ENCODE measurements at regions not wholly inside any gene's neighbourhood (a gene's known extent, or its start where the extent isn't known, plus 50 kb on each side); places are given as distances from the start of the nearest gene placed in this dataset.

DNA sequence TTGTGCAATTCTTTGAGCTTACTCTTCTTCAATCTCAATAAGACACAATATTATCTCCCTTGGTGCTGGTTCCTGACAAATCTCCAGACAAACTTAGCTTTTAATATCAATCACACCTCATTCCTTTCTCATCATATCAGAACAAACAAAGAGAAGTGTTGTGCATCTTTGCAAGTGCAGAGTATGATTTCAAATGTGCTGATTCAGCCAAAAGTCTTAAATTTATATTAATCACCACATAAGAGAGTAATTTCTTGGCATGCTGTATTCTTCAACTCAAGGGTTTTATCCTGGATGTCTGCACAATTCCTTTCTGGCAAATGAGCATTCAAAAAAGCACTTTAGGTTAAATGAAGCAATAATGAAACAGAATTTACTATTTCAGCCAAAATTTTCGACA is 877.8 kb downstream of the ANKRD7 start:
- ATAC-seq (no peak), DNase-seq (no peak)
- no peaks in the 10 kb centered on the region for H3K9me3 ChIP-seq
- no peaks in the 10 kb centered on the region for H3K27me3 ChIP-seq (ENCODE audit: insufficient read depth in 3 of 3, low read length in 2 of 3)
- H3K36me3 ChIP-seq (ENCODE audit: insufficient read depth in 1 of 2, low read depth in 1 of 2), result no peaks in the 10 kb centered on the region
- TF ChIP-seq, protein P1, sequence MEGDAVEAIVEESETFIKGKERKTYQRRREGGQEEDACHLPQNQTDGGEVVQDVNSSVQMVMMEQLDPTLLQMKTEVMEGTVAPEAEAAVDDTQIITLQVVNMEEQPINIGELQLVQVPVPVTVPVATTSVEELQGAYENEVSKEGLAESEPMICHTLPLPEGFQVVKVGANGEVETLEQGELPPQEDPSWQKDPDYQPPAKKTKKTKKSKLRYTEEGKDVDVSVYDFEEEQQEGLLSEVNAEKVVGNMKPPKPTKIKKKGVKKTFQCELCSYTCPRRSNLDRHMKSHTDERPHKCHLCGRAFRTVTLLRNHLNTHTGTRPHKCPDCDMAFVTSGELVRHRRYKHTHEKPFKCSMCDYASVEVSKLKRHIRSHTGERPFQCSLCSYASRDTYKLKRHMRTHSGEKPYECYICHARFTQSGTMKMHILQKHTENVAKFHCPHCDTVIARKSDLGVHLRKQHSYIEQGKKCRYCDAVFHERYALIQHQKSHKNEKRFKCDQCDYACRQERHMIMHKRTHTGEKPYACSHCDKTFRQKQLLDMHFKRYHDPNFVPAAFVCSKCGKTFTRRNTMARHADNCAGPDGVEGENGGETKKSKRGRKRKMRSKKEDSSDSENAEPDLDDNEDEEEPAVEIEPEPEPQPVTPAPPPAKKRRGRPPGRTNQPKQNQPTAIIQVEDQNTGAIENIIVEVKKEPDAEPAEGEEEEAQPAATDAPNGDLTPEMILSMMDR (IDR thresholded peaks at IDR 0.05), result no peak
- intact Hi-C loops (cut with DNase I), result no loop called here
- no peaks in the 10 kb centered on the region for H3K4me1 ChIP-seq
- H3K27ac ChIP-seq, result no peak overlapping the region
- WGBS, 3 donors, result 67 to 81% (median 68%) methylated on average over 1 of the region's 1 CpG
- H3K4me3 ChIP-seq, result no peak overlapping the region

DNA sequence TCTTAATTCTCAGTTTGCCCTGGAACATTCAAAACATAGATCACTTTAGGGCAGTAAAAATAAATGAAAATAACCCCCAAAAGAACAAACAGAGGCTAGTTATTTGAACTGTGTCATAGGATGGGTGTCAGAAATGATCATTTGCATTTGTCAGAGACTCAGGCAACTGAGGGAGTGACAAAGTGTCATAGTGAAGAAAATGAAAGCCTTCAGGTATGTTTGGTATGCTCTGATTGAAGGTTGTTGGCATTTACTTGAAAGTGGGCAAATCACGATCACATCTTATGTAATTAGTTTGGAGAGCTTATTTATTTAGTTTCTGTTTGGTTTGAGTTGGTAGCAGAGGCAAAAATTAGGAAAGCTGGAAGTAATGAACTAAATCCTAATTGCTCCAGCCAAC is 880.9 kb downstream of the ANKRD7 start:
- H3K27ac ChIP-seq, result no peak overlapping the region
- H3K27me3 ChIP-seq (ENCODE audit: insufficient read depth in 3 of 3, low read length in 2 of 3), result no peaks in the 10 kb centered on the region
- ATAC-seq, result no peak
- no peak for DNase-seq
- H3K36me3 ChIP-seq (ENCODE audit: insufficient read depth in 1 of 2, low read depth in 1 of 2), result no peaks in the 10 kb centered on the region
- TF ChIP-seq, protein P1 (IDR thresholded peaks at IDR 0.05), result no peak
- H3K9me3 ChIP-seq, result no peaks in the 10 kb centered on the region
- H3K4me1 ChIP-seq, result no peaks in the 10 kb centered on the region
- 65 to 73% (median 68%) methylated on average over 1 of the region's 1 CpG for WGBS, 3 donors
- H3K4me3 ChIP-seq, result no peak overlapping the region
- intact Hi-C loops (cut with DNase I), result no loop called here

DNA sequence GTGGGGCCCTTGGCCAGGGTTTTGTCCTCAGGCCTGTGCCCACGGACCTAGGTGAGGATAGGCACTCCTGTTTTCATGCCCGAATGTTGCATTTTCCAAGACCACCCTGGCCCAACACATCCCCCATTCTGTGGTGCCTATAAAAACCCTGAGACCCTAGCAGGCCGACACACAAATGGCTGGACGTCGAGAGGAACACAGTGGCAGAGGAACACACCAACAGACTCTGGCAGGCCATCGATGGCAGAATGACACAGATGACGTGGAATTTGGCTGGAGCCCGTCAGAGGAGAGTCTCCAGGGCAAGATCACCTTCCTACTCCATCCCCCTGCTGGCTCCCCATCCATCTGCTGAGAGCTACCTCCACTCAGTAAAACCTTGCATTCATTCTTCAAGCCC is 898.8 kb downstream of the ANKRD7 start:
- no peaks in the 10 kb centered on the region for H3K4me1 ChIP-seq
- intact Hi-C loops (cut with DNase I), result no loop called here
- WGBS, 3 donors, result 82 to 85% (median 84%) methylated on average over 8 of the region's 8 CpGs

DNA sequence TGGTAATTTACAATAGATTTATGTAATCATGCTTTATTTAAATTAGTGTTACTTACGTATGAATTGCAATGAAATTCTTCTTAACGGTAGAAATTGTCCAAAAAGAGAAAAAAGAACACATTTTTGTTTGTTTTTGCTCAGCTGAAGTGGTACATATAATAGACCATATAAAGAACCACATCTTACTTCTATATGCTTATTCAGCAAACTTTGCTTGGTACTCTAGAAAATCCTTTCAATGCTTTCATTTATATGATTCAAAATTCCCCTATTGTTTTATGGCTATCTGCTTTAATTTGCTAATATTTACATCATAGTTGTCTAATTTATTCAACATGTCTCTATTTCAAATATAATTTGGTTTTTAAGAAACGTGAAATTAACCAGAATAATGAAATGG is 903.2 kb downstream of the ANKRD7 start:
- intact Hi-C loops (cut with DNase I), result no loop called here

More for the DNA sequence above, 898.8 kb downstream of the ANKRD7 start:
- TF ChIP-seq, protein P1 (IDR thresholded peaks at IDR 0.05), result no peak
- ATAC-seq (no peak), DNase-seq (no peak)
- Histone ChIP-seq H3K9me3 (no peaks in the 10 kb centered on the region), H3K27me3 (ENCODE audit: insufficient read depth in 3 of 3, low read length in 2 of 3) (no peaks in the 10 kb centered on the region), H3K36me3 (ENCODE audit: insufficient read depth in 1 of 2, low read depth in 1 of 2) (no peaks in the 10 kb centered on the region), H3K4me3 (no peak overlapping the region), H3K27ac (no peak overlapping the region)

DNA sequence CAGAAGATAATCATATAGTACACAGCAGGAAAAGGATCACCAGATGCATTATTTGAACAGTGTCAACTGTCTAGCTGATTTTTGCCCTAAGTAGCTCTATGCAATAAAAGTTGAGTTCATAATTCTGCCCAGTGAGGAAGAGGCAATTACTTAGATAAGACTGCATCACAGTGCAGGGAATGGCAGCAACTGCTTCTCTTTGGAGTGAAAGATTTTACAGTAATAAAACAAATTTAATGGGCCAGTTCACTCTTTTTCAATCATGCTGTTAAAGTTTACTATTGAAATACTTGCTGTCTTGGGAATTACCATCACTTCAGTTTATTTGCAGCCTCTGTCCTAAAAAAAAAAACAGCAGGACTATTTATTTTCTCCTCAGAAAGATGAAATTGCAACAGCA is 907.9 kb downstream of the ANKRD7 start:
- no peaks in the 10 kb centered on the region for H3K9me3 ChIP-seq
- H3K27me3 ChIP-seq (ENCODE audit: insufficient read depth in 3 of 3, low read length in 2 of 3), result no peaks in the 10 kb centered on the region
- no peaks in the 10 kb centered on the region for H3K36me3 ChIP-seq (ENCODE audit: insufficient read depth in 1 of 2, low read depth in 1 of 2)
- no peak overlapping the region for H3K27ac ChIP-seq
- intact Hi-C loops (cut with DNase I), result no loop called here
- no peak overlapping the region for H3K4me3 ChIP-seq
- no peaks in the 10 kb centered on the region for H3K4me1 ChIP-seq
- ATAC-seq (no peak), DNase-seq (no peak)
- TF ChIP-seq, protein P1 (IDR thresholded peaks at IDR 0.05), result no peak

More for the DNA sequence above, 903.2 kb downstream of the ANKRD7 start:
- TF ChIP-seq, protein P1 (IDR thresholded peaks at IDR 0.05), result no peak
- no peak for ATAC-seq
- Histone ChIP-seq H3K4me3 (no peak overlapping the region), H3K4me1 (no peaks in the 10 kb centered on the region), H3K36me3 (ENCODE audit: insufficient read depth in 1 of 2, low read depth in 1 of 2) (no peaks in the 10 kb centered on the region), H3K27ac (no peak overlapping the region), H3K27me3 (ENCODE audit: insufficient read depth in 3 of 3, low read length in 2 of 3) (no peaks in the 10 kb centered on the region), H3K9me3 (no peaks in the 10 kb centered on the region)
- no peak for DNase-seq
- WGBS, 3 donors, result 31 to 35% (median 33%) methylated on average over 3 of the region's 3 CpGs
